HG03045 (cell line): ENCODE measurements at regions not wholly inside any gene's neighbourhood (a gene's known extent, or its start where the extent isn't known, plus 50 kb on each side); places are given as distances from the start of the nearest gene placed in this dataset.

Source experiments
- ATAC-seq: cut with Tn5 transposase; IDR thresholded peaks from one replicate; pipeline ENCODE4 v1.9.1; 2021; ENCODE audit warnings: mild to moderate bottlenecking, moderate library complexity; ENCODE audit not compliant: unreplicated experiment

- ATAC-seq = no peak
Observed at GRCh38 chr3:14334936-14335335, 67.5 kb upstream of the SLC6A6 start.

- no peak for ATAC-seq
Observed at GRCh38 chr3:14335774-14336748, 66.3 kb upstream of the SLC6A6 start.

GRCh38 chr3:14336749-14337598 lies 65.4 kb upstream of the SLC6A6 start:
- no peak for ATAC-seq

GRCh38 chr3:14337828-14338227 lies 64.6 kb upstream of the SLC6A6 start:
- no peak for ATAC-seq

- no peak for ATAC-seq
Observed at GRCh38 chr3:14338242-14338641, 64.2 kb upstream of the SLC6A6 start.

- ATAC-seq = no peak
Observed at GRCh38 chr3:14338898-14339458, 63.4 kb upstream of the SLC6A6 start.

GRCh38 chr3:14340960-14341708 lies 61.3 kb upstream of the SLC6A6 start:
- no peak for ATAC-seq

- no peak for ATAC-seq
Observed at GRCh38 chr3:14343338-14344112, 58.9 kb upstream of the SLC6A6 start.

- no peak for ATAC-seq
Observed at GRCh38 chr3:14344351-14344750, 58.1 kb upstream of the SLC6A6 start.

GRCh38 chr3:14345496-14346150 lies 56.8 kb upstream of the SLC6A6 start:
- ATAC-seq = no peak

GRCh38 chr3:14346191-14346590 lies 56.2 kb upstream of the SLC6A6 start:
- ATAC-seq = no peak

- ATAC-seq = no peak
Observed at GRCh38 chr3:14346642-14347041, 55.8 kb upstream of the SLC6A6 start.

- ATAC-seq = no peak
Observed at GRCh38 chr3:14347110-14347509, 55.3 kb upstream of the SLC6A6 start.

- ATAC-seq = no peak
Observed at GRCh38 chr3:14351617-14352001, 50.8 kb upstream of the SLC6A6 start.

- ATAC-seq = no peak
Observed at GRCh38 chr3:14352002-14352627, 50.3 kb upstream of the SLC6A6 start.
